OCI-LY1 (cell line): ENCODE measurements at regions not wholly inside any gene's neighbourhood (a gene's known extent, or its start where the extent isn't known, plus 50 kb on each side); places are given as distances from the start of the nearest gene placed in this dataset.
A peak's percentile ranks its signal among the peaks of the same experiment; 100 is the strongest.

Source experiments
- H2AFZ ChIP-seq: fragments of 200-600 bp; sonication (generic), shearing (Covaris generic); 2 replicates; pipeline ENCODE4 v1.6.0; 2014; ENCODE audit warnings: antibody characterized with exemption, mild to moderate bottlenecking, low read length
- H3F3A ChIP-seq: fragments of 200-600 bp; sonication (generic), shearing (Covaris generic); 2 replicates; pipeline ENCODE4 v1.6.0; 2014; ENCODE audit warnings: mild to moderate bottlenecking, antibody characterized with exemption, low read length, moderate library complexity; ENCODE audit not compliant: insufficient read depth
- H3K27ac ChIP-seq: fragments of 200-600 bp; sonication (generic); 2 replicates; pipeline ENCODE4 v1.5.1; 2014; ENCODE audit warnings: low read length, mixed run types, mild to moderate bottlenecking, low read depth; ENCODE audit not compliant: poor library complexity, severe bottlenecking
- H3K27me3 ChIP-seq: fragments of 200-600 bp; sonication (generic); 2 replicates; pipeline ENCODE4 v1.6.0; 2014; ENCODE audit warnings: antibody characterized with exemption, mild to moderate bottlenecking, low read length, moderate library complexity; ENCODE audit not compliant: insufficient read depth
- H3K36me3 ChIP-seq: fragments of 200-600 bp; sonication (generic); 2 replicates; pipeline ENCODE4 v1.6.1; 2014; ENCODE audit warnings: mild to moderate bottlenecking, antibody characterized with exemption, low read length, moderate library complexity, mixed read lengths; ENCODE audit not compliant: insufficient read depth
- H3K4me1 ChIP-seq: fragments of 200-600 bp; sonication (generic); 2 replicates; pipeline ENCODE4 v1.5.1; 2014; ENCODE audit warnings: mild to moderate bottlenecking, low read length, moderate library complexity; ENCODE audit not compliant: insufficient read depth, severe bottlenecking
- H3K4me2 ChIP-seq: fragments of 200-600 bp; sonication (generic), shearing (Covaris generic); 2 replicates; pipeline ENCODE4 v1.6.1; 2014; ENCODE audit warnings: low read length
- H3K4me3 ChIP-seq: fragments of 200-600 bp; sonication (generic); 2 replicates; pipeline ENCODE4 v1.5.1; 2014; ENCODE audit warnings: low read length, low read depth, mild to moderate bottlenecking, mixed read lengths; ENCODE audit not compliant: poor library complexity, severe bottlenecking
- H3K79me2 ChIP-seq: fragments of 200-600 bp; shearing (Covaris generic); 2 replicates; pipeline ENCODE4 v1.6.1; 2016; ENCODE audit warnings: mixed run types, low read length, mixed read lengths; ENCODE audit not compliant: insufficient read depth
- H3K9ac ChIP-seq: fragments of 200-600 bp; sonication (generic), shearing (Covaris generic); 2 replicates; pipeline ENCODE4 v1.6.1; 2014; ENCODE audit warnings: mild to moderate bottlenecking, low read length, mixed read lengths
- H3K9me2 ChIP-seq: fragments of 200-600 bp; sonication (generic), shearing (Covaris generic); 2 replicates; pipeline ENCODE4 v1.6.1; 2014; ENCODE audit warnings: low read depth, mild to moderate bottlenecking, low read length, mixed read lengths
- H3K9me3 ChIP-seq: fragments of 200-600 bp; shearing (Covaris generic); 2 replicates; pipeline ENCODE4 v1.6.1; 2014; ENCODE audit warnings: low read length, mixed read lengths
- H4K20me1 ChIP-seq: fragments of 200-600 bp; sonication (generic), shearing (Covaris generic); 2 replicates; pipeline ENCODE4 v1.6.0; 2016; ENCODE audit warnings: mild to moderate bottlenecking, low read length; ENCODE audit not compliant: insufficient read depth
- EZH2 ChIP-seq: fragments of 200-600 bp; sonication (generic), shearing (Covaris generic); IDR thresholded peaks from 2 replicates; pipeline ENCODE4 v1.8.0; 2017; ENCODE audit warnings: borderline replicate concordance, mixed run types, mild to moderate bottlenecking, antibody characterized with exemption, low read length, moderate library complexity, mixed read lengths
- TF ChIP-seq, protein P1 (sequence below): fragments of 200-600 bp; sonication (generic), shearing (Covaris generic); IDR thresholded peaks from 2 replicates; pipeline ENCODE4 v1.5.1; 2017; ENCODE audit warnings: mild to moderate bottlenecking, antibody characterized with exemption, low read length, moderate library complexity, mixed read lengths

DNA sequence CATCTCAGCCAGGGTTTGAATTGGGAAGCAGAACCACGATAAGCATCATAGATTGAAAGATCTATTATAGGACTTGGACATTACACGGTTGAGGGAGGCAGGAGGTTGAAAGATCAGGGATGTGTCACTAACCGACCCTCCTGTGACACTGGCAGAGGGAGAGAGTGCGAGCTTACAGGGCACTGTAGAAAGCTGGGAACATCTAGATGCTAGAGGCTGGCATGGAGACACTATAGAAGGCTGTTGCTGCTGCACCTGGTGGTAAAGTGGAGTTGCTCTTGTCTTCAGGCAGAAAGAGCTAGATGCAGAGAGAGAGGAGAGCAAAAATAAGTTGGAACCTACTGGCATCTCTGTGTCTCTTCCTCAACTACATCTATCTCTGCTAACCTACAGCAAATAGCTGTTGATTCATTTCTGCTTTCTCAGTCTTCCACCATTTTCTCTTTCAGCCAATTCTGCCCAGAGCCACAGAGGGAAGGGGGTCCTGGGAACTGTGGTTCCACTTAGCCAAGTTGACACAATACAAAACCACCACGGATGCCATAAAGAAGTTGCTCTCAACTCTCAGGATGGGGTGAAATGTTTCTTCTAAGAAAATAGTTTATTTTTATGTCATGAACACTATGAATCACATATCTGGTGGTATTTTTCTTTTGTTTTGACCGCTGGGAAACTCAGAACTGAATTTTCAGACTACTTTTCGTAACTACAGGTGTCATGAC is 155.9 kb downstream of the ZNF281 start:
- H3K27ac ChIP-seq, result no peak overlapping the region
- no peaks in the 10 kb centered on the region for H3K79me2 ChIP-seq
- no peaks in the 10 kb centered on the region for H4K20me1 ChIP-seq
- no peak overlapping the region for H2AFZ ChIP-seq
- TF ChIP-seq, protein P1, sequence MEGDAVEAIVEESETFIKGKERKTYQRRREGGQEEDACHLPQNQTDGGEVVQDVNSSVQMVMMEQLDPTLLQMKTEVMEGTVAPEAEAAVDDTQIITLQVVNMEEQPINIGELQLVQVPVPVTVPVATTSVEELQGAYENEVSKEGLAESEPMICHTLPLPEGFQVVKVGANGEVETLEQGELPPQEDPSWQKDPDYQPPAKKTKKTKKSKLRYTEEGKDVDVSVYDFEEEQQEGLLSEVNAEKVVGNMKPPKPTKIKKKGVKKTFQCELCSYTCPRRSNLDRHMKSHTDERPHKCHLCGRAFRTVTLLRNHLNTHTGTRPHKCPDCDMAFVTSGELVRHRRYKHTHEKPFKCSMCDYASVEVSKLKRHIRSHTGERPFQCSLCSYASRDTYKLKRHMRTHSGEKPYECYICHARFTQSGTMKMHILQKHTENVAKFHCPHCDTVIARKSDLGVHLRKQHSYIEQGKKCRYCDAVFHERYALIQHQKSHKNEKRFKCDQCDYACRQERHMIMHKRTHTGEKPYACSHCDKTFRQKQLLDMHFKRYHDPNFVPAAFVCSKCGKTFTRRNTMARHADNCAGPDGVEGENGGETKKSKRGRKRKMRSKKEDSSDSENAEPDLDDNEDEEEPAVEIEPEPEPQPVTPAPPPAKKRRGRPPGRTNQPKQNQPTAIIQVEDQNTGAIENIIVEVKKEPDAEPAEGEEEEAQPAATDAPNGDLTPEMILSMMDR, result peak; percentile 13; the same call in 1 of the 2 replicates
- TF ChIP-seq EZH2, result no peak
- H3K9me2 ChIP-seq, result no peaks in the 10 kb centered on the region
- no peak overlapping the region for H3K4me2 ChIP-seq
- no peaks in the 10 kb centered on the region for H3F3A ChIP-seq
- no peak overlapping the region for H3K4me3 ChIP-seq
- H3K4me1 ChIP-seq, result no peaks in the 10 kb centered on the region
- H3K9me3 ChIP-seq, result no peaks in the 10 kb centered on the region
- no peak overlapping the region for H3K9ac ChIP-seq
- H3K36me3 ChIP-seq, result no peaks in the 10 kb centered on the region
- H3K27me3 ChIP-seq, result no peaks in the 10 kb centered on the region

DNA sequence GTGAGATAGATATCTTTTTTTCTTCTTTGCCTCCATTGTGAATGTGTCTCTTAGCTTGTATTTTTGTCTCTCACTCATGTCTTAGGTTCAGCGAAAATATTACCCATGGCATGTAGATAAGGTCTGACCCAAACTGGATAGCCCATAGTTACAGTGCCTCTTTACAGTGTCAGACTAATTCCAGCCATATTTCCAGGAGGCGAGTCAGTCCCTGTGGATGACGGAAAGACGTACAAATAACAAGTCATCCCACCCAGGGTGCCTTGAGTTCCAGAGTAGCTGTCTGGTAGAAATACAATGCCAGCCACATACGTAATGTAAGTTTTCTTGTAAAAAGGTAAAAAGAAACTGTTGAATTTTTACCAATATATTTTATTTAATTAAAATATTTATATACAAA is 157.3 kb downstream of the ZNF281 start:
- Histone ChIP-seq H4K20me1 (no peaks in the 10 kb centered on the region), H3K27ac (no peak overlapping the region), H3K9me3 (no peaks in the 10 kb centered on the region), H2AFZ (no peak overlapping the region), H3K9ac (no peak overlapping the region), H3F3A (no peaks in the 10 kb centered on the region), H3K27me3 (no peaks in the 10 kb centered on the region), H3K79me2 (no peaks in the 10 kb centered on the region), H3K4me3 (no peak overlapping the region), H3K4me2 (no peak overlapping the region), H3K4me1 (no peaks in the 10 kb centered on the region), H3K9me2 (no peaks in the 10 kb centered on the region), H3K36me3 (no peaks in the 10 kb centered on the region)
- TF ChIP-seq EZH2, result no peak
- TF ChIP-seq, protein P1, result no peak

DNA sequence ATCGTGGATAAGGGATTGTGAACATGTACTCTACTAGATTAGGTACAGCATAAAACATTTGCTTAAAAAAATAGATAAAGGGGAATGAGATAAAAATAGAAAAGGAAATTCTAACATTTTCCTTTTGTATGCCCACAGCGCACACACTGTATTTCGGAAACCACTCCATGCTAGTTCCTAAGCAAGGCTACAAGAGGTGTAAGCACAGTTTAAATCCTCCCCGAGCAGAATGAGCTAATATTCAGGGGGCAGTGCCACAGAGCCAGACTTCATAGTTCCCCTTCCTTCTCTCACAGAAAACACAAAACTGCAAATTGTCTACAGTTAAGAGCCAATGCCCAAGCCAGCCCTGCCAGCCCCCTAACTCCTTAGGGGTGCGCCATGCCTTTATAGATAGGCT is 159.4 kb downstream of the ZNF281 start:
- no peaks in the 10 kb centered on the region for H3K36me3 ChIP-seq
- H3K27me3 ChIP-seq, result no peaks in the 10 kb centered on the region
- H3K9me2 ChIP-seq, result no peaks in the 10 kb centered on the region
- no peaks in the 10 kb centered on the region for H3K79me2 ChIP-seq
- no peak overlapping the region for H3K27ac ChIP-seq
- H3K4me1 ChIP-seq, result no peaks in the 10 kb centered on the region
- H2AFZ ChIP-seq, result no peak overlapping the region
- H3K4me3 ChIP-seq, result no peak overlapping the region
- no peak overlapping the region for H3K4me2 ChIP-seq
- H3K9me3 ChIP-seq, result no peaks in the 10 kb centered on the region
- H3K9ac ChIP-seq, result no peak overlapping the region
- no peaks in the 10 kb centered on the region for H4K20me1 ChIP-seq
- H3F3A ChIP-seq, result no peaks in the 10 kb centered on the region
- TF ChIP-seq EZH2, result no peak
- TF ChIP-seq, protein P1, result no peak
